Amniotic stem cell (primary cell): ENCODE measurements at regions not wholly inside any gene's neighbourhood (a gene's known extent, or its start where the extent isn't known, plus 50 kb on each side); places are given as distances from the start of the nearest gene placed in this dataset.
"Not testable (repeated sequence)": the region's sequence is repeated elsewhere in the genome, so short reads cannot be mapped to it uniquely, and the experiment has no call there.

ENCODE experiments used
- DNase-seq: peaks from one replicate; lab custom pipeline; 2025; lab: John Stamatoyannopoulos, UW

GRCh38 chr6:92522589-92522988 is 896.8 kb downstream of the EPHA7 start:
- DNase-seq, result no peak

- no peak for DNase-seq
These were observed 897.8 kb downstream of the EPHA7 start for GRCh38 chr6:92521553-92521952.

DNA sequence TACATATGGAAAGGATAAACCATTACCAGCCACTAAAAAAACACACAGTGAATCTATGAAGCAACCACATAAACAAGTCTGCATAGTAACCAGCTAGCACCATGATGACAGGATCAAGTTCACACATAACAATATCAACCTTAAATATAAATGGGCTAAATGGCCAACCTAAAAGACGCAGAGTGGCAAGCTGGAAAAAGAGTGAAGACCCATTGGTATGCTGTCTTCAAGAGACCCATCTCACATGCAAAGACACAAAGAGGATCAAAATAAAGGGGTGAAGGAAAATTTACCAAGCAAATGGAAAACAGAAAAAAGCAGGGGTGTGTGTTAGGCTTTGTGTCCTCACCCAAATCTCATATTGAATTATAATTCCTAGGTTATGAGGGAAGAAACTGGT is 909.2 kb downstream of the EPHA7 start:
- DNase-seq, result no peak

DNA sequence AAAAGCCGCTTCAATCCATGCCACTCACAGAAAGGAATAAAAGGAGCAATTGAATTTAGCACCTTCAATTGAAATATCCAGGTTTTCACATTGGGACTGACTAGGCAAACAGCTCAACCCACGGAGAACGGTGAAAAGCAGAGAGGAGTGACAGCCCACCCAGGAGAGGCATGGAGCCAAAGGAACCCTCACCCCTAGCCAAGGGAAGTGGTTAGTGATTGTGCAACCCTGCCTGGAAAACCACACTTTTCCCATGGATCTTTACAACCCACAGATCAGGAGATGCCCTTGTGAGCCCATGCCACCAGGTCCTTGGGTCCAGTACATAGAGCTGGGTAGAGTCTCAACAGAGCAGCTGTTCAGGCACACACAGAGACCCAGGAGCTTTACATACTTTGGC is 911.8 kb downstream of the EPHA7 start:
- DNase-seq, result no peak

- no peak for DNase-seq
These were observed 914.9 kb downstream of the EPHA7 start for GRCh38 chr6:92504509-92504908.

- no peak for DNase-seq
These were observed 922.1 kb downstream of the EPHA7 start for GRCh38 chr6:92497281-92497680.

DNA sequence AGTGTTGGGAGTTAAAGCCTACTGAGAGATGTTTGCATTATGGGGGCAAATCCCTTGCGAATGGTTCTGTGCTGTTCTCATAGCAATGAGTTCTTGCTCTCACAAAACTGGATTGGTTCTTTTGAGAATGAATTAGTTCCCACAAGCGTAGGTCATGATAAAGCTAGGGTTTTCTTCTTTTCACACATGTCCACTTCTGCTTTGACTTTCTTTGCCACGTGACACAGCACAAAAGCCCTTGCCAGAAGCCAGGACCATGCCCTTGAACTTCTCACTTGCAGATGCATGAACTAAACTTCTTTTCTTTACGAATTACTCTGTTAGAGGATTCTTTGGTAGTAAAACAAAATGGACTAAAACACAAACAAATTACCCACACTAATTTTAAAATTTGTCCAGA is 922.8 kb downstream of the EPHA7 start:
- DNase-seq, result no peak

DNA sequence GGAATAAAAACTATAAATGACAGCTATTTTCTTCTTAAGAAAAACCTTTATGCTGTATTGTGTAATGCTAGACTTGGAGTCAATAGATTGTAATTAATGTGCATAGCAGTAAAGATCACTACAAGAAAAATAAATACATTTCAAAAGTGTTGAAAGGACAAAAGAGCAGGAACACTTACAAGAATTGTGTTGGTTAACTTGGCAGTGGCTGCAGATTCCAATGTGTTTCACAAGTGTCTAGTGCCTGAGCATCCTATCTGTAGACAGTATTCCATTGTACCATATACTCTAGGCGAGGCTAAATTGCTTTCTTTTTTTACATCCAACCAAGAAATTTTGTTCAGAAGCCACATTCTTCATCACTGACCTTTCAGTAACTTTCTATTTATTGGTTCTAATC is 924.1 kb downstream of the EPHA7 start:
- DNase-seq, result no peak

DNA sequence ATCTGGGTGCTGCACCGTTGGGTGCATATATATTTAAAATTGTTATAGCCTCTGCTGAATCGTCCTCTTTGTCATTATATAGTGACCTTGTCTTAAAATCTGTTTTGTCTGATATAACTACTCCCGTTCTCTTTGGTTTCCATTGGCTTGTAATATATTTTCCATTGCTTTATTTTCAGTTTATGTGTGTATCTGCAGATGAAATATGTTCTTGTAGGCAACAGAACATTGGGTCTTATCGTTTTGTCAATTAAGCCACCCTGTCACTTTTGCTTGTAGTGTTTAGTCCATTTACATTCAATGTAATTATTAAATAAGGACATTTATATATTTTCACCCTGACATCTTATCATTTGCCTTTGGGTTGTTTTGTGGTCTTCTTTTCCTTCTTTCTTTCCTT is 933.9 kb downstream of the EPHA7 start:
- no peak for DNase-seq

GRCh38 chr6:92479831-92480230 is 939.5 kb downstream of the EPHA7 start:
- DNase-seq, result no peak

DNA sequence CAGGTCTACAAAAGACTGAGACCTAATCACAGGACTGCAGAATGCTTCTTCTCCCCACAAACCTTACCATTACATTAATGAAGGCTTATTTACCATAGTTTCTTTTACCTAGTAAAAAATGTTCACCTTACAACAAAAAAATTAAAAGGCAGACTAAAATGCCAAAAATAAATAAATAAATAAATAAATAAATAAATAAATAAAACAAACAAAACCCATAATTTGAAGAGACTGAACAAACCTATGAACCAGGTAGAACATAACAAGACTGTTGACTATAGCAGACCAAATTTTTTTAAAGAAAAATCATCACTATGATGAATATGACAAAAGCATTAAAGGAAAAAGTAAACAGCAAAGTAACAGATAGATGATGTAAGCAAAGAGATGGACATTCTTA is 946.3 kb downstream of the EPHA7 start:
- DNase-seq, result no peak

DNA sequence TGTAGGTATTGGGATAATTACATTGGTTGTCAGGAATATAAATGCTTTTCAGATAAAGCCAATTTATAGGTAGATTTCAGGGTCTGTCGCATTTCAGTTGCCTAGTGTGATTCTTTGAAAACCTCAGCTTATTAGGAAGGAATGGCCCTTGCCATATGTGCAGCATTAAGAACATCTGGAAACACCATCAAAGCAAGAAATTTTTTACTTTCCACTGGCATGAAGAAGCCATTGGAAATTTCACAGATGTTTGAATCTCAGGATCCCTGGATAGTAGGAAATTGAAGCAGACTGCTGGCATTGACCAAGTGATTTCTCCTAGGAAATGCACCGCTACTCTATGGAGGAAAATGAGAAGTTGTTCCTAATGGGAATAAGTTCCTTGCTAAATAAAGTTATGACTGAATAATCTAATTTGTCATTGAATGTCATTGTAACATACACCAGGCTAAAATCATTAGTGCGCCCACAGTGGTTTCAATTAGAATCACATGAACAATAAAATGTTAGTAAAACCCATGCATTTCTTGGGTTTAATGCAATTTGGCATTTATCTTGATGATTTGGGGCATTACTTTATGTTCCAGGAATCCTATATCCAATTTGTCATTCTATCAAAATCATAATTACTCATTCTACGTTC is 950.1 kb downstream of the EPHA7 start:
- DNase-seq, result no peak

GRCh38 chr6:92468066-92468465 is 951.3 kb downstream of the EPHA7 start:
- DNase-seq, result no peak

GRCh38 chr6:92460133-92460532 is 959.2 kb downstream of the EPHA7 start:
- DNase-seq, result no peak

DNA sequence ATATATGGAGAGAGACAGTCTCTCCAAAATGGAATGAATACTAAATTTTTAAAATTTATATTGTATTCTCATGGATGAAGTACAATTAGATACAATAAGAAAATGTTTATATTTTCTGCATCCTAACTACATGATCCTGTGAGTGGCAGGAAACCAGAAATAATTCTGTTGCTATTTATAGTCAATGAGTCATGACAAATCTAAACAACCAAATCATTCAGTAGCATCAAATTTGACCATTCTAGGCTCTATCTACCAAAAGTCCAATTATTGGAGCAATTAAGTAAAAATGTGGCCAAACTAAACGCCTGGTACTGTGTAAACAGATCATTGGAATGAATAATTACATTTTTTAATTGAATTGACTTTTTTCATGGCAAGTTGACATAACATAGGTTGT is 959.8 kb downstream of the EPHA7 start:
- DNase-seq, result no peak

GRCh38 chr6:92446052-92446451 is 973.3 kb downstream of the EPHA7 start:
- no peak for DNase-seq

- DNase-seq, result no peak
These were observed 985.4 kb downstream of the EPHA7 start for GRCh38 chr6:92433911-92434310.

DNA sequence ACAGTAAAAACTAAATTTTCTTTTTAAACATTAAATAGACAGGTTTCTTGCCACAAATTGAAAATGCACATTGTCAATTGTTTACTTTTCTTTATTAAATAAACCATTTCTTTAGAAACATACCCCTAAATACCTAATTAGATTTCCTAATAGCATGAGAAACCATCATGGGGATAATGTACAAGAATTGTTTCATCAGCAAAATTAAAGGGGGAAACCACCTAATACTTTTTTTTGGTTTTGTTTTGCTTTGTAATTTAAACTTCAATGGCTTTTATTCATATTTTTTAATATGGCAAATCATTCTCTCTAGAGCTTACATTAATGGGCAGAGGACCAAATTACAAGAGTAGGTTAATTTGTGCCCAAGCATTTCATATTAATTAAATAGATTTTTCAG is 987.9 kb downstream of the EPHA7 start:
- no peak for DNase-seq

DNA sequence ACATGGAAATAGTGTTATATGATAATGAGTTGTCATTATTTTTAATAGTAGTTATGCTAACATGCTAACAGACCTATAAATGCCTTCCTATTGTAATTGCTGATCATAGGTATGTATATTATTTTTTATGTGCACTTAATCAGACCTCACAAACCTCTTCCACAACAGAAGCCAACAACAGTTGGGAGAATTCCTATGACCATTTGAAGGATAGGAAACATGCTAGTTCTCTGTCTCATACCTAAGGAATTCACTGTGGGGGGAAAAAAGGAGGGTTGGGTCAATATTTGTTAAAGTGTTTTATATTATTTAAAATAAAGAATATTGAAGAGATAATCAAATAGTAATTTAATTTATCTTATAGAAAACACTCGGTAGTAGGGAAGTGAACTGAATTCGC is 990.9 kb downstream of the EPHA7 start:
- DNase-seq, result no peak

GRCh38 chr6:92427453-92427852 is 991.9 kb downstream of the EPHA7 start:
- no peak for DNase-seq

- DNase-seq, result no peak
These were observed 1003.7 kb downstream of the EPHA7 start for GRCh38 chr6:92415656-92416055.

GRCh38 chr6:92408350-92408749 is 1011.0 kb downstream of the EPHA7 start:
- DNase-seq, result no peak

- DNase-seq, result no peak
These were observed 1015.1 kb downstream of the EPHA7 start for GRCh38 chr6:92404281-92404680.

- DNase-seq, result no peak
These were observed 1019.4 kb downstream of the EPHA7 start for GRCh38 chr6:92399911-92400310.

GRCh38 chr6:92388706-92389105 is 1030.7 kb downstream of the EPHA7 start:
- not testable (repeated sequence) for DNase-seq
